ENCODE measurements at regions not wholly inside any gene's neighbourhood (a gene's known extent, or its start where the extent isn't known, plus 50 kb on each side); places are given as distances from the start of the nearest gene placed in this dataset.

- no peaks in the 10 kb centered on the region for H3K4me1 ChIP-seq (ENCODE audit: insufficient read depth, poor library complexity, severe bottlenecking)
- no peak for DNase-seq (ENCODE audit: low spot score)
- H3K27me3 ChIP-seq (ENCODE audit: insufficient read depth, poor library complexity, severe bottlenecking) = peaks cover 4% of the 10 kb centered on the region
- H3K27ac ChIP-seq (ENCODE audit: poor library complexity, severe bottlenecking) = no peak overlapping the region
- ATAC-seq (ENCODE audit: low read depth) = no peak
- no peaks in the 10 kb centered on the region for H3K36me3 ChIP-seq (ENCODE audit: low read depth)
- TF ChIP-seq CTCF (IDR thresholded peaks at IDR 0.05; ENCODE audit: poor library complexity, severe bottlenecking) = no peak
- peaks cover 4% of the 10 kb centered on the region for H3K9me3 ChIP-seq (ENCODE audit: severe bottlenecking)
- H3K4me3 ChIP-seq (ENCODE audit: severe bottlenecking) = no peak overlapping the region
Observed at GRCh38 chr3:146827836-146828235, 222.7 kb upstream of the PLSCR5 start.

- Histone ChIP-seq H3K4me3 (ENCODE audit: severe bottlenecking) (no peak overlapping the region), H3K27ac (ENCODE audit: poor library complexity, severe bottlenecking) (no peak overlapping the region), H3K9me3 (ENCODE audit: severe bottlenecking) (peaks cover 2% of the 10 kb centered on the region), H3K27me3 (ENCODE audit: insufficient read depth, poor library complexity, severe bottlenecking) (peaks cover 15% of the 10 kb centered on the region), H3K36me3 (ENCODE audit: low read depth) (no peaks in the 10 kb centered on the region), H3K4me1 (ENCODE audit: insufficient read depth, poor library complexity, severe bottlenecking) (no peaks in the 10 kb centered on the region)
- DNase-seq (ENCODE audit: low spot score) = no peak
- no peak for TF ChIP-seq CTCF (IDR thresholded peaks at IDR 0.05; ENCODE audit: poor library complexity, severe bottlenecking)
- no peak for ATAC-seq (ENCODE audit: low read depth)
Observed at GRCh38 chr3:146823622-146824021, 218.5 kb upstream of the PLSCR5 start.

- Histone ChIP-seq H3K36me3 (ENCODE audit: low read depth) (no peaks in the 10 kb centered on the region), H3K27ac (ENCODE audit: poor library complexity, severe bottlenecking) (no peak overlapping the region), H3K9me3 (ENCODE audit: severe bottlenecking) (peaks cover 2% of the 10 kb centered on the region), H3K4me1 (ENCODE audit: insufficient read depth, poor library complexity, severe bottlenecking) (no peaks in the 10 kb centered on the region), H3K27me3 (ENCODE audit: insufficient read depth, poor library complexity, severe bottlenecking) (peaks cover 19% of the 10 kb centered on the region), H3K4me3 (ENCODE audit: severe bottlenecking) (no peak overlapping the region)
- DNase-seq (ENCODE audit: low spot score) (no peak), ATAC-seq (ENCODE audit: low read depth) (no peak)
- TF ChIP-seq CTCF (IDR thresholded peaks at IDR 0.05; ENCODE audit: poor library complexity, severe bottlenecking) = no peak
Observed at GRCh38 chr3:146818866-146819265, 213.7 kb upstream of the PLSCR5 start.

GRCh38 chr3:146818301-146818700, 213.2 kb upstream of the PLSCR5 start:
- DNase-seq (ENCODE audit: low spot score) = no peak
- Histone ChIP-seq H3K36me3 (ENCODE audit: low read depth) (no peaks in the 10 kb centered on the region), H3K4me1 (ENCODE audit: insufficient read depth, poor library complexity, severe bottlenecking) (no peaks in the 10 kb centered on the region), H3K27ac (ENCODE audit: poor library complexity, severe bottlenecking) (no peak overlapping the region), H3K9me3 (ENCODE audit: severe bottlenecking) (peaks cover under 1% of the 10 kb centered on the region), H3K4me3 (ENCODE audit: severe bottlenecking) (no peak overlapping the region), H3K27me3 (ENCODE audit: insufficient read depth, poor library complexity, severe bottlenecking) (peaks cover 19% of the 10 kb centered on the region)
- ATAC-seq (ENCODE audit: low read depth) = no peak
- TF ChIP-seq CTCF (IDR thresholded peaks at IDR 0.05; ENCODE audit: poor library complexity, severe bottlenecking) = no peak

DNA sequence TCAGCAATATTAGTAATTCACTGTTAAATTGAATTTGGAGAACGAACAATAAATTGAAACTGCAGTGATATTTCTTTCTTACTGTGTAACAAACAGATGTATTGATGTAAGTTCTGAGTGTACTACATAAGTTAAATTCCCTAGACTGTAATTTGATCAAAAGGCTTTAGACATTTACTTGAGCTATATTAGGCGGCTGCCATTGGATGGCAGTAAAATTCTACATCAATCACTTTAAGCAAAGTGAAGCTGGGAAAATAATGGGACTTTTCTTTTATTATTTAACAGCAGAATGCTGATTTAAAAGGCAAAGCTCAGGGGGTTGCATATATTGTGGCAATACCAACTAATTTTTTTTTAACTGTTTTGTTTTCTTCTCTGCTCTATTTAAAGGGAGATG, 212.6 kb upstream of the PLSCR5 start:
- Histone ChIP-seq H3K27ac (ENCODE audit: poor library complexity, severe bottlenecking) (no peak overlapping the region), H3K36me3 (ENCODE audit: low read depth) (no peaks in the 10 kb centered on the region), H3K9me3 (ENCODE audit: severe bottlenecking) (no peaks in the 10 kb centered on the region), H3K4me3 (ENCODE audit: severe bottlenecking) (no peak overlapping the region), H3K27me3 (ENCODE audit: insufficient read depth, poor library complexity, severe bottlenecking) (peaks cover 19% of the 10 kb centered on the region), H3K4me1 (ENCODE audit: insufficient read depth, poor library complexity, severe bottlenecking) (no peaks in the 10 kb centered on the region)
- ATAC-seq (ENCODE audit: low read depth) (peak; percentile 52; the same call in 1 of the 3 replicates), DNase-seq (ENCODE audit: low spot score) (no peak)
- TF ChIP-seq CTCF (IDR thresholded peaks at IDR 0.05; ENCODE audit: poor library complexity, severe bottlenecking) = peak; percentile 59
